ENCODE measurements at regions not wholly inside any gene's neighbourhood (a gene's known extent, or its start where the extent isn't known, plus 50 kb on each side); places are given as distances from the start of the nearest gene placed in this dataset.

- ATAC-seq = no peak
- peaks cover 5% of the 10 kb centered on the region for H3K9me3 Mint-ChIP-seq (ENCODE audit: insufficient read depth)
- CTCF ChIA-PET = no interaction called here
- H3K27me3 Mint-ChIP-seq (ENCODE audit: low read depth) = no peaks in the 10 kb centered on the region
- no peak overlapping the region for H3K4me3 Mint-ChIP-seq
- POLR2A ChIA-PET = no interaction called here
- H3K36me3 Mint-ChIP-seq (ENCODE audit: low read depth) = no peaks in the 10 kb centered on the region
- no peak for DNase-seq
- H3K4me1 Mint-ChIP-seq (ENCODE audit: low read depth) = no peaks in the 10 kb centered on the region
- H3K27ac Mint-ChIP-seq = no peak overlapping the region
Observed at GRCh38 chr6:94417363-94417762, 998.0 kb upstream of the EPHA7 start.

GRCh38 chr6:94414041-94414440 is 994.7 kb upstream of the EPHA7 start:
- DNase-seq (no peak), ATAC-seq (no peak)
- no peaks in the 10 kb centered on the region for H3K36me3 Mint-ChIP-seq (ENCODE audit: low read depth)
- peaks cover 5% of the 10 kb centered on the region for H3K9me3 Mint-ChIP-seq (ENCODE audit: insufficient read depth)
- no peak overlapping the region for H3K4me3 Mint-ChIP-seq
- CTCF ChIA-PET = no interaction called here
- no peak overlapping the region for H3K27ac Mint-ChIP-seq
- H3K4me1 Mint-ChIP-seq (ENCODE audit: low read depth) = no peaks in the 10 kb centered on the region
- no peaks in the 10 kb centered on the region for H3K27me3 Mint-ChIP-seq (ENCODE audit: low read depth)
- POLR2A ChIA-PET = no interaction called here

- no peak overlapping the region for H3K27ac Mint-ChIP-seq
Observed at GRCh38 chr6:94401311-94401710, 982.0 kb upstream of the EPHA7 start.

DNA sequence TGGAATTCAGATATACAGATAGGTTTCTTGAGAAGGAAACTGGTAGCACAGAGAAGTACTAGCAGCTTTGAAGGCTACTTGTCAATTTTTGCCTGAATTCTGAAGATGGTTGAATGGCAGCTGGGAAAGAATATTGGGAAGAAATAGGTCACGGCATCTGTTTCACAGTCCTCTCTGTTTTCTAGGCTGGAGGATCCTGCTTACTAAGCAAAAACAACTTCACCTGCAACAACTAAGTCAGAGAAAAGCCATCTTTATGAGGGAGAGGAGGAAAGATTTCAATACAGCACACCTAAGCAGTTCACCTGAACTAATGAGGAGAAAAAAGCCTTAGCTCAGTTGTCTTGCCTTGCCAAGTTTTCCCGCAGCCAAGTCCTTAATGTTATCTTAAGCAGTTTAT is 975.5 kb upstream of the EPHA7 start:
- ATAC-seq = no peak
- DNase-seq = no peak
- no peaks in the 10 kb centered on the region for H3K36me3 Mint-ChIP-seq (ENCODE audit: low read depth)
- CTCF ChIA-PET = no interaction called here
- no peaks in the 10 kb centered on the region for H3K27me3 Mint-ChIP-seq (ENCODE audit: low read depth)
- no peak overlapping the region for H3K27ac Mint-ChIP-seq
- peaks cover 6% of the 10 kb centered on the region for H3K9me3 Mint-ChIP-seq (ENCODE audit: insufficient read depth)
- H3K4me1 Mint-ChIP-seq (ENCODE audit: low read depth) = no peaks in the 10 kb centered on the region
- H3K4me3 Mint-ChIP-seq = no peak overlapping the region
- POLR2A ChIA-PET = no interaction called here

More at GRCh38 chr6:94401311-94401710, 982.0 kb upstream of the EPHA7 start:
- ChIA-PET CTCF (no interaction called here), POLR2A (no interaction called here)
- no peaks in the 10 kb centered on the region for H3K27me3 Mint-ChIP-seq (ENCODE audit: low read depth)
- no peak overlapping the region for H3K4me3 Mint-ChIP-seq
- no peaks in the 10 kb centered on the region for H3K36me3 Mint-ChIP-seq (ENCODE audit: low read depth)
- no peaks in the 10 kb centered on the region for H3K9me3 Mint-ChIP-seq (ENCODE audit: insufficient read depth)
- no peaks in the 10 kb centered on the region for H3K4me1 Mint-ChIP-seq (ENCODE audit: low read depth)
- ATAC-seq (no peak), DNase-seq (no peak)

DNA sequence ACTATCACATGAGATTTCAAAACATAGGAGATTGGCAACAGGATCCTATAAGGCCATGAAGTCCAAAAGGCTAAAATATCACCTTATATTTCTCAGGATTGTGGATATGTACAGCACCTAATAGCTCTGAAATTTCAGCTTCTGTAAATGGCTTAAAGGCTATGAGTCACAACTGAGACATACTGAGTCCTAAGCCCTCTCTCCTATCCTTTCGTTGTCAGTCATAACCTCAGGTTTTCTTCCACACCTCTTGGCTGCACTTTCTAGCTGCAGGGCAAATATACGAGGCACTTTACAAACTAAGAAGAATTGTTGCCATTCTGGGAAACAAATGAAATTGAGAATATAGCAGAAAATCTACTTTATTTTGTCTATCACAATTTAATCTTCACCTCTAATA is 969.9 kb upstream of the EPHA7 start:
- no peaks in the 10 kb centered on the region for H3K9me3 Mint-ChIP-seq (ENCODE audit: insufficient read depth)
- H3K36me3 Mint-ChIP-seq (ENCODE audit: low read depth) = no peaks in the 10 kb centered on the region
- ChIA-PET POLR2A (no interaction called here), CTCF (no interaction called here)
- DNase-seq = no peak
- H3K27me3 Mint-ChIP-seq (ENCODE audit: low read depth) = no peaks in the 10 kb centered on the region
- no peak overlapping the region for H3K4me3 Mint-ChIP-seq
- H3K27ac Mint-ChIP-seq = no peak overlapping the region
- ATAC-seq = no peak
- no peaks in the 10 kb centered on the region for H3K4me1 Mint-ChIP-seq (ENCODE audit: low read depth)

DNA sequence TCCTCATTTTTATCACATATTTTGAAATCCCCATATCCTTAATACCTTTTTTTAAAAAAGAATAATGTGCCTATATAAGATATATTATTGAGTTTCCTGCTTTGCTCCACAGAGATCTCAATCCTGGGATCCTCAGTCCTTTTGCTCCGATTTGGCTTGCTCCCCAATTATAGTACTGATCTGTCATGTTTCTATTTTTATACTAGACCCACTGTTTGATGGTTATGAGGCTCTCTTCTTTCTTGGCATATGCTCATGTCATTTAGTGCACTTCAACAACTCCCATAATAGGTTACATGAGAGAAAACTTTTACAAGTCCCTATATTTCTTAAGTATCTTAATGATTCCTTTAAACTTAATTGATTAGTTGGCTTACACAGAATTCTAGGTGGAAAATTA is 958.5 kb upstream of the EPHA7 start:
- Mint-ChIP-seq H3K36me3 (ENCODE audit: low read depth) (no peaks in the 10 kb centered on the region), H3K27ac (no peak overlapping the region), H3K4me3 (no peak overlapping the region), H3K27me3 (ENCODE audit: low read depth) (no peaks in the 10 kb centered on the region), H3K4me1 (ENCODE audit: low read depth) (no peaks in the 10 kb centered on the region), H3K9me3 (ENCODE audit: insufficient read depth) (peaks cover 4% of the 10 kb centered on the region)
- POLR2A ChIA-PET = no interaction called here
- DNase-seq = no peak
- CTCF ChIA-PET = no interaction called here
- ATAC-seq = no peak

DNA sequence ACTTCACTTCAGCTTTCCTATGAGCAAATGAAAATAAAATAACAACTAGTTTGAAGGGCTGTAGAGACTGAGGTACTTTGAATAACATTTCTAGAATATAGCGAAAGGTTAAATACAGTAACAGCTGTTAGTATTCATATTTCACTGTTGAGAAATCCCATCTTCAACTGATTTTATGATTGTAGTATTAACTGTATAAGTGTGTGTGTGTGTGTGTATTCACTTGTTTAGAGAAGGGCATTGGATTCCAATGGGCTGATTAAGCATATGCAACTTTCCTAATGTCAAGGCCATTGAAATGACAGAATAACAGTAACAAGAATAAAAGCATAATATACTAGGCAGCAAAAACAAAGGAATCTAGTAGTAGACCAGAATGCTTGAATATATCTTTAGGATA is 957.5 kb upstream of the EPHA7 start:
- ChIA-PET POLR2A (no interaction called here), CTCF (no interaction called here)
- H3K27me3 Mint-ChIP-seq (ENCODE audit: low read depth) = no peaks in the 10 kb centered on the region
- DNase-seq (no peak), ATAC-seq (no peak)
- no peaks in the 10 kb centered on the region for H3K36me3 Mint-ChIP-seq (ENCODE audit: low read depth)
- H3K4me1 Mint-ChIP-seq (ENCODE audit: low read depth) = no peaks in the 10 kb centered on the region
- H3K4me3 Mint-ChIP-seq = no peak overlapping the region
- peaks cover 4% of the 10 kb centered on the region for H3K9me3 Mint-ChIP-seq (ENCODE audit: insufficient read depth)
- H3K27ac Mint-ChIP-seq = no peak overlapping the region

DNA sequence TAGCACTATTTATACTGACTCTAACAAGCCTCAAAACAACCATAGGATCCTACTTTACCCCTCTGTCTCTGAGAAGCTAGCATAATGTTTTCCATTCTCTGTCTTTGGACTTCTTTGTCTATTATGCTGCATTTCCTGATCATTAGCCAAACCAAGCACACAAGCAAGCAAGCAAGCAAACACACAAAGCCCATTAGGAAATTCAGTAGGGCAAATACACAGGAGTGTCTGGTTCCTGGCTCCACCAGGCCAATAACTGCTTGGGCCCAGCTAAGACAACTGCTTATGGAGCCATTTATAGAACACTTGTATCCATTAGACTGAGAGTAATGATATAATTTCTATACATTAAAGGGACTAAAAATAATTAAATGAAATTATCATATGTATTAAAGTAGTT is 952.9 kb upstream of the EPHA7 start:
- Mint-ChIP-seq H3K27me3 (ENCODE audit: low read depth) (no peaks in the 10 kb centered on the region), H3K27ac (no peak overlapping the region), H3K36me3 (ENCODE audit: low read depth) (no peaks in the 10 kb centered on the region), H3K4me3 (no peak overlapping the region), H3K4me1 (ENCODE audit: low read depth) (no peaks in the 10 kb centered on the region), H3K9me3 (ENCODE audit: insufficient read depth) (no peaks in the 10 kb centered on the region)
- no peak for DNase-seq
- no peak for ATAC-seq
- ChIA-PET CTCF (no interaction called here), POLR2A (no interaction called here)

DNA sequence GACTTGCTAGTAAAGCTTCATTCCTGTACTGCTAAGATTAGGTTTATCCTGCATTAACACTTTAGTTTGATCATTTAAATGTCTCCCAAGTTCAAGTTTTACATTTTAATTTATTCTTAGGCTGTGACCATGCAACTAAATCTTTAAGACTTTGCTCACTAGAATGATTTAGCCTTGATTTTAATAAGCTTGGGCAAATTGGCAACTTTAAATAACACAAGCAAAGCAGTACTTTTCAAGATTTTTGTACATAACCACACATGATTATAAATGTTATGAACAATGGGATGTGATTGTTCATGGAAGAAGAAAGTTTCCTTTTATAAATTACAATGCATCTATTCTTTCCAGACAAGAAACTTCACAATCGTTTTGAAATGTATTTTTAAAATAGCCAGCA is 948.0 kb upstream of the EPHA7 start:
- Mint-ChIP-seq H3K36me3 (ENCODE audit: low read depth) (no peaks in the 10 kb centered on the region), H3K4me1 (ENCODE audit: low read depth) (no peaks in the 10 kb centered on the region), H3K27ac (no peak overlapping the region), H3K9me3 (ENCODE audit: insufficient read depth) (peaks cover 10% of the 10 kb centered on the region), H3K27me3 (ENCODE audit: low read depth) (no peaks in the 10 kb centered on the region), H3K4me3 (no peak overlapping the region)
- ChIA-PET CTCF (no interaction called here), POLR2A (no interaction called here)
- ATAC-seq (no peak), DNase-seq (no peak)

- H3K9me3 Mint-ChIP-seq (ENCODE audit: insufficient read depth) = peaks cover 10% of the 10 kb centered on the region
- no peak for ATAC-seq
- H3K36me3 Mint-ChIP-seq (ENCODE audit: low read depth) = no peaks in the 10 kb centered on the region
- CTCF ChIA-PET = no interaction called here
- H3K4me3 Mint-ChIP-seq = no peak overlapping the region
- no peak overlapping the region for H3K27ac Mint-ChIP-seq
- H3K4me1 Mint-ChIP-seq (ENCODE audit: low read depth) = no peaks in the 10 kb centered on the region
- no peaks in the 10 kb centered on the region for H3K27me3 Mint-ChIP-seq (ENCODE audit: low read depth)
- POLR2A ChIA-PET = no interaction called here
- DNase-seq = no peak
Observed at GRCh38 chr6:94362061-94362864, 942.9 kb upstream of the EPHA7 start.

DNA sequence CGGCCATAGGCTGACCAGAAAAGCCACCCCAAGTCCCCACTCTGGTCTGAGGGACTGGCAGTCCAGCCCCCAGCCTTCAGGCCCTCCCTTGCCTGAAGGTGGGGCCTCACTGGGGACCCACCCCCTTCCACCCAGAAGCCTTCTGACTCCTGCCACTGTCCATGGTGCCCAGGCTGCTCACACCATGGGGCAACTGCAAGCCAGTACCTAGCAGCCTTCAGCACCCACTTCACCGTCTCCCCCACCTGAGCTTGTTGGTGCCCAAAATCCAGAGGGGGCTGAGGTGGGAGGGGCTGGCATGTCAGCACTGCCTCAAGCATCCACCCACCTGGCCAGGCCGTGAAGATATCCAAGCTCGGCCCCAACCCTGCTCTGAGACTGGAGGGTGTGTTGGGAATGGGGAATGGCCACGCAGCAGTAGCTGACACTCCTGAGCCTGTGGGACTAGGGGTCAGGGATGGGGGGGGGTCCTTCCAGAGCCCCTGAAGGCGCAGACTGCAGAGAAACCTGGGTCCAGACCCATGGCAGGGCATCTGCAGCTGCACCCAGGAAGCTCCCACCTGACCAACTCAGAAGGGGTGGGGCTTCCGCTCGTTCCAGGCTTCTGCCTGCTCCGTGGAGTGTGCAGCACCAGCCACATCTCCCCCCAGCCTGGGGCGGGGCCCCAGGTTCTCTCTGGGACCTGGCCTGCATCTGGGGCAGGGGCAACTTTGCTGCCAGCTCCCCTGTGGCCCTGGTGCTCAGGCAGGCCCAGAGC is 942.1 kb upstream of the EPHA7 start:
- Mint-ChIP-seq H3K27me3 (ENCODE audit: low read depth) (no peaks in the 10 kb centered on the region), H3K9me3 (ENCODE audit: insufficient read depth) (peaks cover 10% of the 10 kb centered on the region), H3K27ac (no peak overlapping the region), H3K4me1 (ENCODE audit: low read depth) (no peaks in the 10 kb centered on the region), H3K36me3 (ENCODE audit: low read depth) (no peaks in the 10 kb centered on the region), H3K4me3 (no peak overlapping the region)
- CTCF ChIA-PET = no interaction called here
- POLR2A ChIA-PET = no interaction called here
- DNase-seq (no peak), ATAC-seq (no peak)

DNA sequence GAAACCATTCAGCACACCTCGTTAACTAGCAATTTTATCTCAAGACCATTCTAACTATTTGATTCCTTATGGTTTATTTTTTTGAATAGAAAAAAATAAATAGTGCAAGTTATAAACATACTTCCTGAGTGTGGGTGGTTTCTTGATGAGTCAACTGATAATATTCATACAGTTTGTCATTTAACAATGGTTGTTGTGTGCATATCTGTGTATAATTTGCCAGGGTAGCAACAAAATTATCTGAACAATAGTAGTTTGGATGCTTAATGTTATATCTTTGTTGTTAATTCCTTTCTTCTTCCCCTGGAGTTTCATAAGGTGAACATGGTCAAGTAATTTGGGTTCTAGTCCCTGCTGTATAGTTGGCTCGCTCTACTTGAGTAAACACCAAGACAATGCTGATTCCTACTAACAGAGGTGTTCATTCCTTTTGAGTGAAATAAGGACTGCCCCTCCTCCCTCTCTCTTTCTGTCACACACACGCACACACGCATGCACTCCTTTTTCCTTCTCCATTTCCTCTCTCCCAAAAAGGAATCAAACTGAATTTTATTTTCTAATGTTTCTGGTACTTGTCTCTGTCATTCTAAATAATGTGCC is 938.1 kb upstream of the EPHA7 start:
- CTCF ChIA-PET = no interaction called here
- no peaks in the 10 kb centered on the region for H3K36me3 Mint-ChIP-seq (ENCODE audit: low read depth)
- H3K4me1 Mint-ChIP-seq (ENCODE audit: low read depth) = no peaks in the 10 kb centered on the region
- H3K9me3 Mint-ChIP-seq (ENCODE audit: insufficient read depth) = peaks cover under 1% of the 10 kb centered on the region
- H3K27ac Mint-ChIP-seq = no peak overlapping the region
- H3K27me3 Mint-ChIP-seq (ENCODE audit: low read depth) = no peaks in the 10 kb centered on the region
- ATAC-seq (no peak), DNase-seq (no peak)
- no peak overlapping the region for H3K4me3 Mint-ChIP-seq
- POLR2A ChIA-PET = no interaction called here
